Bronchial epithelial cell (primary cell): ENCODE measurements at regions not wholly inside any gene's neighbourhood (a gene's known extent, or its start where the extent isn't known, plus 50 kb on each side); places are given as distances from the start of the nearest gene placed in this dataset.
A peak's percentile ranks its signal among the peaks of the same experiment; 100 is the strongest.
"Not testable (repeated sequence)": the region's sequence is repeated elsewhere in the genome, so short reads cannot be mapped to it uniquely, and the experiment has no call there.

Experiments used
- DNase-seq: peaks from one replicate; pipeline ENCODE4 v3.0.0-alpha.2; 2010; ENCODE audit warnings: low read depth
- FAIRE-seq: peaks from 2 replicates; lab custom pipeline; 2011; peaks lifted over from hg19 to GRCh38; lab: Jason Lieb, UNC
- H3K27me3 ChIP-seq: 2 replicates; pipeline ENCODE4 v1.5.1; 2011; ENCODE audit warnings: low read length; ENCODE audit not compliant: control insufficient read depth, insufficient read depth
- H3K36me3 ChIP-seq: 2 replicates; pipeline ENCODE4 v1.5.1; 2011; ENCODE audit warnings: low read length; ENCODE audit not compliant: control insufficient read depth, insufficient read depth
- H3K4me3 ChIP-seq: 2 replicates; pipeline ENCODE4 v1.5.1; 2011; ENCODE audit warnings: mild to moderate bottlenecking, low read depth, low read length, control low read depth
- CTCF ChIP-seq: IDR thresholded peaks from 2 replicates; pipeline ENCODE4 v1.5.1; 2011; ENCODE audit warnings: mild to moderate bottlenecking, moderate library complexity, low read length, control low read depth, inconsistent platforms; ENCODE audit not compliant: insufficient read depth, severe bottlenecking

- DNase-seq = no peak
- Histone ChIP-seq H3K27me3 (no peaks in the 10 kb centered on the region), H3K36me3 (no peaks in the 10 kb centered on the region), H3K4me3 (no peak overlapping the region)
- no peak for FAIRE-seq
- no peak for TF ChIP-seq CTCF
Observed at GRCh38 chr2:129199501-129199900, 780.0 kb upstream of the RAB6C start.

- Histone ChIP-seq H3K4me3 (no peak overlapping the region), H3K36me3 (no peaks in the 10 kb centered on the region), H3K27me3 (no peaks in the 10 kb centered on the region)
- DNase-seq (no peak), FAIRE-seq (no peak)
- TF ChIP-seq CTCF = no peak
Observed at GRCh38 chr2:129201696-129202095, 777.8 kb upstream of the RAB6C start.

- no peak for FAIRE-seq
- TF ChIP-seq CTCF = no peak
- DNase-seq = no peak
- H3K27me3 ChIP-seq = no peaks in the 10 kb centered on the region
- H3K4me3 ChIP-seq = no peak overlapping the region
- no peaks in the 10 kb centered on the region for H3K36me3 ChIP-seq
Observed at GRCh38 chr2:129203331-129203730, 776.1 kb upstream of the RAB6C start.

GRCh38 chr2:129204581-129204980 lies 774.9 kb upstream of the RAB6C start:
- not testable (repeated sequence) for H3K27me3 ChIP-seq, H3K4me3 ChIP-seq, H3K36me3 ChIP-seq, DNase-seq, FAIRE-seq

- FAIRE-seq = no peak
- no peaks in the 10 kb centered on the region for H3K36me3 ChIP-seq
- DNase-seq = no peak
- no peaks in the 10 kb centered on the region for H3K27me3 ChIP-seq
- no peak overlapping the region for H3K4me3 ChIP-seq
- TF ChIP-seq CTCF = no peak
Observed at GRCh38 chr2:129205176-129205575, 774.3 kb upstream of the RAB6C start.

- Histone ChIP-seq H3K36me3 (no peaks in the 10 kb centered on the region), H3K27me3 (no peaks in the 10 kb centered on the region), H3K4me3 (no peak overlapping the region)
- peak; percentile 43 for FAIRE-seq
- DNase-seq = no peak
- TF ChIP-seq CTCF = no peak
Observed at GRCh38 chr2:129205766-129206165, 773.7 kb upstream of the RAB6C start.
